HG03175 (cell line): ENCODE measurements at regions not wholly inside any gene's neighbourhood (a gene's known extent, or its start where the extent isn't known, plus 50 kb on each side); places are given as distances from the start of the nearest gene placed in this dataset.
"Not testable (repeated sequence)": the region's sequence is repeated elsewhere in the genome, so short reads cannot be mapped to it uniquely, and the experiment has no call there.

Experiments used
- ATAC-seq: cut with Tn5 transposase; IDR thresholded peaks from one replicate; pipeline ENCODE4 v1.9.1; 2021; ENCODE audit warnings: mild to moderate bottlenecking, moderate library complexity; ENCODE audit not compliant: unreplicated experiment

DNA sequence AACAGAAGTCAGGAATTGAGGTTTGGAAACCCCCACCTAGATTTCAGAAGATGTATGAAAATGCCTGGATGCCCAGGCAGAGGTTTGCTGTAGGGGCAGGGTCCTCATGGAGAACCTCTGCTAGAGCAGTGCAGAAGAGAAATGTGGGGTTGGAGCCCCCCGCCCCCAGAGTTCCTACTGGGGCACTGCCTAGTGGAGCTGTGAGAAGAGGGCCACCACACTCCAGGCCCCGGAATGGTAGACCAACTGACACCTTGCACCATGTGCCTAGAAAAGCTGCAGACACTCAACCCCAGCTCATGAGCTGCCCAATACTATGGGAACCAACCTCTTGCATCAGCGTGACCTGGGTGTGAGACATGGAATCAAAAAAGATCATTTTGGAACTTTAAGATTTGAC, 967.0 kb upstream of the NRXN1 start:
- no peak for ATAC-seq

- ATAC-seq = no peak
Observed at GRCh38 chr2:51997571-51997970, 965.6 kb upstream of the NRXN1 start.

DNA sequence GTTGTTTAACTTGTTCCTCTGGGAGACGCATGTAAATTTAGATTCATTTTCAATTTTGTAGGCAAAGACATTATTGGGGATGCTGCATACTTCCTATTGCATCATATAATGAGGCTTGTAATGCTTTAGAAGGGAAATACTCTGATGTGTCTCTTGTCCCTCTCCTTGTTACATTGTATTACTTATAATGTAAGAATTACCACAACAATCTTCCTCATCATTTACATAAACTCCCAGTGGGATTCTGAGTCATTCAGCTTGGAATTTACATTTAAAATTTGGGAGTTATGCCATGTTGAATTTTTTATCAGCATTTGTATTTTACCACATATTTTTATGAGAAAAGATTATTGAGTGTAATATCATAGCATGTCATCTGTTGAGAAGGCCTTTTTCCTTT, 963.4 kb upstream of the NRXN1 start:
- ATAC-seq = no peak

GRCh38 chr2:51994123-51994763, 962.3 kb upstream of the NRXN1 start:
- ATAC-seq = no peak

GRCh38 chr2:51990684-51991083, 958.8 kb upstream of the NRXN1 start:
- no peak for ATAC-seq

DNA sequence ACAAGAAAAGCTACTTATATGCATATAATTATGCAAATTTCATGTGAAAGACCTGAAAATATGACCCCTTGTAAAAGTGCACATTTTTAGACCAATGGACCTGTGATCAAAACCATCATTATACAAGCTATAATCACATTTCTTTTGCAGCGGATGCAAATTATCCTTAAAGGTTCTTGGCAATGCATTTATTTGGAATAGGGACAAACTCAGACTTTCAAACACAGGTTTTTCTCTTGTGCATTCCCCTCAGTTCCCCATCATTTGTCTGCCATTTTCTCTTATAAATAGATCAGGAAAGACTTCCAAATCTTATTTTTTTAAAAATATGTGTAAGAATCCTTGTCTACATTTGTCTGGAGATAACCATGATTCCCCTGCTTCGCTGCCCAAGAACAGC, 954.2 kb upstream of the NRXN1 start:
- no peak for ATAC-seq

- no peak for ATAC-seq
Observed at GRCh38 chr2:51981783-51982182, 949.9 kb upstream of the NRXN1 start.

DNA sequence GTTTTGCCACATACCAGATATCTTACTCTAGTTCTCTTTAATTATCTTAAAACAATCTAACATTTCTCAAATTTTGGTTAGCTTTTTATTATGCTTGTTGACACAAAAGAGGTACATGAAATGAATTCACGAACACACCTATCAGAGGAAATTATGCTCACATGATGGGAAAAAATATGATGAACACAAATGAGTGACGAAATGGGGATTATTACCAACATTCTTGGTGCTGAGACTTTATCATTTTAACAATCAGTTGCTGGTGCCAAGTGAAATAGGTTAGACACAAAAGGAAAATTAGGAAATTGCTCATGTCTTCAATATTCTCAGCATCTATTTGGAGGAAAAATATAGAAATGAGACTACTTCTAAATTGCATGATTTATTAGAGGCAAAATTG, 944.7 kb upstream of the NRXN1 start:
- ATAC-seq = no peak

GRCh38 chr2:51971136-51971535, 939.2 kb upstream of the NRXN1 start:
- ATAC-seq = no peak

DNA sequence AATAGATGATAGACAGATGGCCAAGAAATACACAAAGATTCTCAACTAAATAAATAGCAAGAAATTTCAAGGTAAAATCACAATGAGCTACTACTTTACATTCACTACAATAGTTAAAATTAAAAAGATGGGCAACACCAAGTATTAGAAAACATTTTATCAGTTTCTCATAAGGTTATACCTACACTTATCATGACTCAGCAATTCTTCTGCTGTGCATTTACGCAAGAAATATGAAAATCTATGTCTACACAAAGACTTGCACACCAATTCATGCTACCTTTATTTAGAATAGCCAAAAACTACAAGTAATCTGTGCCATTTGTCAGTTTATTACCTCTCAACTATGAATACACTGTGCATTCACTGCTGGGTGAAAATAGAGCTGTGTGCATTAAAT, 937.4 kb upstream of the NRXN1 start:
- ATAC-seq = no peak

DNA sequence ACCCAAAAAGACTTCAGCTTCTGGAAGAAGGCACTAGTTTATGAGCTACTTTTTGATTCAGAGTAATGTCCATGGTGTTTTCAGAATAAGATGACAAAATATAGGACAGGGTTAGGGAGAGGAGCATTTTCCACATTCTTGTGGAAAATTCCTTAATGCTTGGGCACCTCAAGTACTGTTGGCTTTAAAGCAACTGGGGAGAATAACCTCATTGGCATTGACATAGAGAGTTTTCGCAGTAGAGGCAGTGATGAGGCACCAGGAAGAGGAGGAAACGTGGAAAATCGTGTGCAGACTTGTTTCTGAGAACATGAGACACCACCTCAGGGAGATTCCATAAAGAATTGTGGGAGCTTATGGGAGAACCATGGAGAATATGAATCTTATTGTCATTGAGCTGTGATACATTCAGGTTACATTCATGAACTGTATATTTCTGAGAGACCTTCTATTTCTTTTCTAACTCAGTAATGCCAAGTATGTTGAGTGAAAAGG, 929.0 kb upstream of the NRXN1 start:
- ATAC-seq = no peak

DNA sequence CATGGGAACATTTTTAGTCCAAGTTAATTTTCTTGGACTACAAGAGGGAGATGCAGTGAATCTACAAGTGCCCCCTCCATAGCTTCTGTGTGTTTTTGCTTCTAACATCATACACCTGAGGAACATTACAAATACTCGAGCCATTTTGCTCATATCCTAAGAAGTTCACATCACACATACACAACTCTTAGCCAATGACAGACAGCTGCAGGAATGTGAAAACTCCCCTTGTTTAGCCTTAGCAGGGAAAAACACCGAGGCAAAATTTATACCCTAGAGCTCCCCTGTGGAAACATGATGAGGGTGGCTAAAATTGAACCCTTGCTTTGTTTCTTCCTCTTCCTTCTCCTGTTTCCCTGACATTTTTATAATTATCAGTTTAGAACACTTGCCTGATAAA, 928.3 kb upstream of the NRXN1 start:
- ATAC-seq = no peak

GRCh38 chr2:51959696-51960095, 927.8 kb upstream of the NRXN1 start:
- no peak for ATAC-seq

- no peak for ATAC-seq
Observed at GRCh38 chr2:51953931-51954330, 922.0 kb upstream of the NRXN1 start.

- ATAC-seq = no peak
Observed at GRCh38 chr2:51921076-51921475, 889.1 kb upstream of the NRXN1 start.

DNA sequence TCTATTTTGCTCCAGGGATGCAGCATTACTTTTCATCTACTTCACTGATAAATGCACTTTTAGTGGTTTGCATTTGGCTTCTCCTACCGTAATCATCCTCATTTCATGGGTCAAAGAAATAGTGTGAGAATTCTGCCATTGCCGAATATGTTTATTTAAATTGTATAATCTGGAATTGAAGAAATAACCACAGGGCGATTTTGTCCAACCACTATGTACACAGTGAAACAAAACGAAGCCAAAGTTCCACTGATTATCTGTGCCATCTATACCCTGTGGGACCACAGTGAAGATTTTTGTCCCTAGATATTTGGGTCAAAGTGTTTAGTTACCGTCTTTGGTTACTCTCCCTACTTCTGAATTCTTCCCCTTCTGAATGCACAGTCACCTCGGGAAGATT, 888.6 kb upstream of the NRXN1 start:
- no peak for ATAC-seq

GRCh38 chr2:51919395-51919794, 887.5 kb upstream of the NRXN1 start:
- no peak for ATAC-seq

GRCh38 chr2:51918113-51918512, 886.2 kb upstream of the NRXN1 start:
- ATAC-seq = no peak

- ATAC-seq = no peak
Observed at GRCh38 chr2:51903728-51904127, 871.8 kb upstream of the NRXN1 start.

DNA sequence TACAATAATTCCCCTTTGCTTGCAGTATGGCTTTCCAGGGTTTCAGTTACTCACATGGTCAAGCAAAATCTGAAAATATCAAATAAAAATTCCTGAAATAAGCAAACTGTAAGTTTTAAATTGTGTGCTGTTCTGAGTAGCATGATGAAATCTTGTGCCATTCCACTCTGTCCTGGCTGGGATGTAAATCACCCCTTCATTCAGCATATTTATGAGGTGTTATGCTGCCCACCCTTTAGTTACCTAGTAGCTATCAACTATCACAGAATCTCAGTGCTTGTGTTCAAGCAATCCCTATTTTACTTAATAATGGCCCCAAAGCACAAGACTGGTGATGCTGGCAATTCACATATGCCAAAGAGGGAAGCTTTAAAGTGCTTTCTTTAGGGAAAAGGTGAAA, 867.7 kb upstream of the NRXN1 start:
- ATAC-seq = no peak

GRCh38 chr2:51894584-51894983, 862.7 kb upstream of the NRXN1 start:
- ATAC-seq = not testable (repeated sequence)

DNA sequence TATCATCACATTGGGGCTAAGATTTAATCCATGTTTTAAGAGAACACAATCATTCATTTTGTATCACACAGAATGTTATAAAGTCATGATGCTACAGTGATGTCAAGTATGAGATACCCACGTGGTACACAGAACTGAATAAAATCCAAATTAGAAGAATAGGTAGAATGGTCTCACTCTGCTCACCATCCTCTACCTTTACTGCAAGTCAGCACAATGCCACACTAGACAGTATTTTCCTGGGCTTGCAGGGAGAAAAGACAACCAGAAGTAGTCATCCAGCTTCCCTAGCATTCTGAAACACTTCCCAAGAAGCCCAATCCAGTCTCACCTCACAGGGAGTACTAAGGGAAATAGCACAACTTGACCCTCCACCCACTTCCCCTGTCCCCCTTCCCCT, 856.2 kb upstream of the NRXN1 start:
- no peak for ATAC-seq

- ATAC-seq = no peak
Observed at GRCh38 chr2:51881673-51882072, 849.7 kb upstream of the NRXN1 start.
